ENCODE measurements at regions not wholly inside any gene's neighbourhood (a gene's known extent, or its start where the extent isn't known, plus 50 kb on each side); places are given as distances from the start of the nearest gene placed in this dataset.
"Not testable (repeated sequence)": the region's sequence is repeated elsewhere in the genome, so short reads cannot be mapped to it uniquely, and the experiment has no call there.

GRCh38 chr17:22052715-22053114 is 360.4 kb downstream of the KCNJ18 start:
- CTCF ChIA-PET; H3K36me3 ChIP-seq (ENCODE audit: control insufficient read depth in 2 of 2, extremely low read depth in 1 of 2, insufficient read depth in 2 of 2, low read length in 2 of 2); H3K9ac ChIP-seq (replicated peaks; ENCODE audit: extremely low read depth, insufficient read depth, low read length); H3K9me3 ChIP-seq (replicated peaks; ENCODE audit: control insufficient read depth, insufficient read depth, low read length); POLR2A ChIA-PET; FAIRE-seq; H3K27ac ChIP-seq (ENCODE audit: insufficient read depth, low read depth, low read length); dilution Hi-C loops (cut with MboI; ENCODE audit: extremely low pct_ligation_motif_present, low sequenced_read_pairs); H3K9me1 ChIP-seq (replicated peaks; ENCODE audit: control insufficient read depth, extremely low read depth, insufficient read depth, low read length); BruUV-seq (replicated peaks); H4K20me1 ChIP-seq (replicated peaks; ENCODE audit: control insufficient read depth, extremely low read depth, insufficient read depth, low read length); H3K79me2 ChIP-seq (ENCODE audit: control insufficient read depth, insufficient read depth, low read length); H3K4me3 ChIP-seq (replicated peaks in 1 of 3; ENCODE audit: insufficient read depth in 1 of 3, low read depth in 1 of 3, low read length in 3 of 3); DNase-seq (ENCODE audit: low read depth, low spot score); intact Hi-C loops (cut with micrococcal nuclease); H3K27me3 ChIP-seq (ENCODE audit: control insufficient read depth in 2 of 2, insufficient read depth in 2 of 2, low read length in 2 of 2); H3K4me2 ChIP-seq (ENCODE audit: insufficient read depth, low read length); H3K4me1 ChIP-seq (ENCODE audit: control insufficient read depth, extremely low read depth, insufficient read depth, low read length); H2AFZ ChIP-seq (ENCODE audit: low read depth, low read length): not testable (repeated sequence)

- H3K9me1 ChIP-seq (replicated peaks; ENCODE audit: control insufficient read depth, extremely low read depth, insufficient read depth, low read length); H3K4me1 ChIP-seq (ENCODE audit: control insufficient read depth, extremely low read depth, insufficient read depth, low read length); POLR2A ChIA-PET; intact Hi-C loops (cut with micrococcal nuclease); dilution Hi-C loops (cut with MboI; ENCODE audit: extremely low pct_ligation_motif_present, low sequenced_read_pairs); H3K4me3 ChIP-seq (replicated peaks in 1 of 3; ENCODE audit: insufficient read depth in 1 of 3, low read depth in 1 of 3, low read length in 3 of 3); CTCF ChIA-PET; BruUV-seq (replicated peaks); FAIRE-seq; H3K9ac ChIP-seq (replicated peaks; ENCODE audit: extremely low read depth, insufficient read depth, low read length); H3K79me2 ChIP-seq (ENCODE audit: control insufficient read depth, insufficient read depth, low read length); H4K20me1 ChIP-seq (replicated peaks; ENCODE audit: control insufficient read depth, extremely low read depth, insufficient read depth, low read length); H2AFZ ChIP-seq (ENCODE audit: low read depth, low read length); H3K27ac ChIP-seq (ENCODE audit: insufficient read depth, low read depth, low read length); DNase-seq (ENCODE audit: low read depth, low spot score); H3K36me3 ChIP-seq (ENCODE audit: control insufficient read depth in 2 of 2, extremely low read depth in 1 of 2, insufficient read depth in 2 of 2, low read length in 2 of 2); H3K27me3 ChIP-seq (ENCODE audit: control insufficient read depth in 2 of 2, insufficient read depth in 2 of 2, low read length in 2 of 2); H3K4me2 ChIP-seq (ENCODE audit: insufficient read depth, low read length); H3K9me3 ChIP-seq (replicated peaks; ENCODE audit: control insufficient read depth, insufficient read depth, low read length): not testable (repeated sequence)
Observed at GRCh38 chr17:22056566-22056965, 364.2 kb downstream of the KCNJ18 start.

DNA sequence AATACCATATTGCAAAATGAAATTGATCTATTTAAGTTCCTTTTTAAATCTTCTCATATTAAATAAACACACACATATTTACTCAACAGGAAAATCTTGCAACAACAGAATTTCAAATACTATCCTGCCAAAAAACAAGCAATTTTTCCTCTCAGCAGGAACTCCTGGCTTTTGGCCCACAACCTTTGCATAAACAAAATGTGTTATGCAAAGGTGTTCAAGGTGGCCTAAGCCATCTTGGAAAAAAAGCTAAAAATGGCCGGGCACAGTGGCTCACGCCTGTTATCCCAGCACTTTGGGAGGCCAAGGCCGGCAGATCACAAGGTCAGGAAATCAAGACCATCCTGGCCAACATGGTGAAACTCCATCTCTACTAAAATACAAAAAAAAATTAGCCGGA is 383.6 kb downstream of the KCNJ18 start:
- H2AFZ ChIP-seq (ENCODE audit: low read depth, low read length); POLR2A ChIA-PET; H3K4me1 ChIP-seq (ENCODE audit: control insufficient read depth, extremely low read depth, insufficient read depth, low read length); BruUV-seq (replicated peaks); FAIRE-seq; H3K4me3 ChIP-seq (replicated peaks in 1 of 3; ENCODE audit: insufficient read depth in 1 of 3, low read depth in 1 of 3, low read length in 3 of 3); H3K27ac ChIP-seq (ENCODE audit: insufficient read depth, low read depth, low read length); H3K9ac ChIP-seq (replicated peaks; ENCODE audit: extremely low read depth, insufficient read depth, low read length); intact Hi-C loops (cut with micrococcal nuclease); H3K4me2 ChIP-seq (ENCODE audit: insufficient read depth, low read length); dilution Hi-C loops (cut with MboI; ENCODE audit: extremely low pct_ligation_motif_present, low sequenced_read_pairs); H4K20me1 ChIP-seq (replicated peaks; ENCODE audit: control insufficient read depth, extremely low read depth, insufficient read depth, low read length); H3K9me3 ChIP-seq (replicated peaks; ENCODE audit: control insufficient read depth, insufficient read depth, low read length); CTCF ChIA-PET; DNase-seq (ENCODE audit: low read depth, low spot score); H3K27me3 ChIP-seq (ENCODE audit: control insufficient read depth in 2 of 2, insufficient read depth in 2 of 2, low read length in 2 of 2); H3K36me3 ChIP-seq (ENCODE audit: control insufficient read depth in 2 of 2, extremely low read depth in 1 of 2, insufficient read depth in 2 of 2, low read length in 2 of 2); H3K9me1 ChIP-seq (replicated peaks; ENCODE audit: control insufficient read depth, extremely low read depth, insufficient read depth, low read length); H3K79me2 ChIP-seq (ENCODE audit: control insufficient read depth, insufficient read depth, low read length): not testable (repeated sequence)

- CTCF ChIA-PET; H3K27ac ChIP-seq (ENCODE audit: insufficient read depth, low read depth, low read length); H2AFZ ChIP-seq (ENCODE audit: low read depth, low read length); H3K9me1 ChIP-seq (replicated peaks; ENCODE audit: control insufficient read depth, extremely low read depth, insufficient read depth, low read length); DNase-seq (ENCODE audit: low read depth, low spot score); FAIRE-seq; POLR2A ChIA-PET; H3K4me3 ChIP-seq (replicated peaks in 1 of 3; ENCODE audit: insufficient read depth in 1 of 3, low read depth in 1 of 3, low read length in 3 of 3); H3K36me3 ChIP-seq (ENCODE audit: control insufficient read depth in 2 of 2, extremely low read depth in 1 of 2, insufficient read depth in 2 of 2, low read length in 2 of 2); H3K4me2 ChIP-seq (ENCODE audit: insufficient read depth, low read length); H3K27me3 ChIP-seq (ENCODE audit: control insufficient read depth in 2 of 2, insufficient read depth in 2 of 2, low read length in 2 of 2); H3K79me2 ChIP-seq (ENCODE audit: control insufficient read depth, insufficient read depth, low read length); BruUV-seq (replicated peaks); intact Hi-C loops (cut with micrococcal nuclease); H3K4me1 ChIP-seq (ENCODE audit: control insufficient read depth, extremely low read depth, insufficient read depth, low read length); dilution Hi-C loops (cut with MboI; ENCODE audit: extremely low pct_ligation_motif_present, low sequenced_read_pairs); H3K9me3 ChIP-seq (replicated peaks; ENCODE audit: control insufficient read depth, insufficient read depth, low read length); H3K9ac ChIP-seq (replicated peaks; ENCODE audit: extremely low read depth, insufficient read depth, low read length); H4K20me1 ChIP-seq (replicated peaks; ENCODE audit: control insufficient read depth, extremely low read depth, insufficient read depth, low read length): not testable (repeated sequence)
Observed at GRCh38 chr17:22088589-22088988, 396.3 kb downstream of the KCNJ18 start.
